ENCODE measurements at regions not wholly inside any gene's neighbourhood (a gene's known extent, or its start where the extent isn't known, plus 50 kb on each side); places are given as distances from the start of the nearest gene placed in this dataset.
"Not testable (repeated sequence)": the region's sequence is repeated elsewhere in the genome, so short reads cannot be mapped to it uniquely, and the experiment has no call there.

DNA sequence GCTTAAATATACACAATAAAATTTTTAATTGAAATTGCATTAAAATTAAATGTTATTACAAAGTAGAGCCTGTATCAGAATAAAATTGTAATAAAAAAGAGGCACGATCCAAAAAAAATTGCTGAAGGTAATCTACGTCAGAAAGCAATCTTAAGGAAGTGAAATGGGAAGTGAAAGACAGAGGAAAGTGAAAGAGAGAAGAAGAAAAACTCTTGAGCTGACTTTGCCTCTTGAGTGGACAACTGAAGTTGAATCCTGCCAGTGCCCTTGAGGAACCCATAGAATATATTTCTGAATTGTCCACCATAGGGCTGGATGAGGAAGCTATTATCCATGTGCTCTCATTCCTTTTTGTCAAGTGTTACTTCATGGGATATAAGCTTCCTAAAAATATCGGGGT lies 285.1 kb upstream of the STAC start:
- DNase-seq, result no peak

DNA sequence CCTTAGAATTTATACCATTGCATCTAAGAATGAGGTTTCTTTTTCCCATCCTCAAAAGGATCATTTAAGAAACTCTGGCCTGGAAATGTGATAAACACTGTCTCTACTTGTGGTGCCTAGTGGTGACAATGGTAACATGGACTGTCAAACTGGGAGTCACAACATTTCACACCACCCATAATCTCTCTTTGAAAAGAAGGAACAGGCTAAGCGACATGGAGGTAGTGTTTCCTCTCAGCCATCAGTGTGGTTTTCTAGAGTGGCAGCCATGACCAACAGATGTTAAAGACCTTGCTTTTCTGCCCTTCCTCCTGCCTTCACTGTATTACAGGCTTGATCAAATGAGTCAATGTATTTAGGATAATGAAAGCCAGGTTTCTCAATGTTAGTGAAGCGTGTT lies 283.1 kb upstream of the STAC start:
- no peak for DNase-seq

DNA sequence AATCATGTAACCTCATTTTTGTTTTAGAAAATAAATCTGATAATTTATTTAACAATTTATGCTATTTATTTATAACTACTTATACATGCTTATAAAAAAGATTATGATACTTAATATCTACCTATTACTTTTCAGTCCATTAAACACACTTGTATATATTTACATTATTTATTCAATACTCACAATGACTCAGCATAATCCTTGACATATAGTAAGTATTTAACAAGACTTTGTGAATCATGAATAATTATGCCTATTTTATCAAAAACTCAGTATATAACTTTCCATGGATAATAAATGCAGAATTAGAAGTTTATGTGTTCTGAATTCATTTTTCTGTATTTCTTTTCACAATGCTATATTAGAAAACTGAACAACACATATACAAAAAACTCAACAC lies 266.0 kb upstream of the STAC start:
- no peak for DNase-seq

DNA sequence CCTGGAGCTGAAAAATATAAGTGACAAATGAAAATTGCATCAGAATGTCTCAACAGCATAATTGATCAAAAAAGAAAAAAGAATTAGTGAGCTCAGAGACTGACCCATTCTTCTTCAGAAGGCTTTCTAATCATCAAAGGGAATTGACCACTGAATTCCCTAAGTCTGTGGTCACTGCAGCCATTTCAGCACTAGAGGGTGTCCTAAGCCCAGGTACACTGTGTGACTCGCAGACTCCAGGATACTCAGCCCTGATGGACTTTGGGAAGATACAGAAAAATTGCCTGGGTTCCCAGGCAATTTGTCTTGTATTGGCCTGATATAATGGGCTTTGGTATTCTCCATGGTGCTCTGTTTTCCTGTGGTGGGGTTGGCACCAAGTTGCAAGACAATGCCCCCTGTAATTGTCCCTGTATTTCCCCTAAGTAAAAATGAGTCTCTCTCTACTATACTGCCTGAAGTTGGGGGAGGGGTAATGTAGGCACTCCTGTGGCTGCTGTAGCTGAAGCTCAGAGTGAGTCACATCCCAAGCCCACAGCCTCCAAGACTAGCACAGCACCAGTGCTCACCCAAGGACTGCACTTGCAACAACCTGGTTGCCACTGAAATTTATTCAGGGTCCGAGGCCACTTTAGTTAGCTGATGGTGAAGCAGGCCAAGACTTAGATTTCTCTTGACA lies 256.0 kb upstream of the STAC start:
- no peak for DNase-seq

- DNase-seq, result no peak
Observed at GRCh38 chr3:36132214-36132613, 248.1 kb upstream of the STAC start.

DNA sequence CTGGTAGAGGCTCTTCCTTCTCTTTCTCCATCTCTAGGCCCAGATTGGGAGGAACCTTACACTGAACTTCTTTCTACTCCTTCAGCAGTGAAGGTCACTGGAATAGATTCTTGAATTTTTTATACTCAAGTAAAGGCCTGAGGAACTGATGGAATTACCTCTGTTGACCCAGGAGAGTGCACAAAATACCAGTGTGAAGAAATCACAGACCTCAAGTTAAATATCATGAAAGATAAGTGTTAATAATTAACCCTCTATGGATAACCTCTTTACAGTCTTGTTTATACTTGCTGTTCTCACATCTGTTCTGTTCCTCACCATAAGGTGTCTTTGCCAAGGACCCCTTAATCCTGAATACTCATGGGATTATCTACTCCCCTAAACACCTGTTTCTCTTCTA lies 244.4 kb upstream of the STAC start:
- no peak for DNase-seq

- no peak for DNase-seq
Observed at GRCh38 chr3:36142746-36143145, 237.6 kb upstream of the STAC start.

DNA sequence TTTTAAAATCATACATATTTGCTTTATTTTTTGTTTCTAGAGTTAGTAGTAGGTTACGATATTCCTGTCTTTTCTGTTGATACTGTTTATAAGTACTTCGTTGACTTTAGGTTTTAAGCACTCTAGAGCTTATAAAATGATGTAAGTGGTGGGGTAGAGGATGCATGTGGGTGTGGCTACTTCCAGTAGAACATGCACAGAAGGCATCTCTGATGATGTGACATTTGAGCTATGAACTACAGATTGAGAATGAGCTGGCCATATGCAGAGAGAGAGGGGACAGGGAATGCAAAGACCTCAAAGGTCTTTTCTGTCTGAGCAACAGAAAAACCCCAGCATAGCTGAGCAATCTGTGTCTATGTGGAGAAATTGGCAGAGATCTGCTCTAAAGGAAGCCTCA lies 233.9 kb upstream of the STAC start:
- no peak for DNase-seq

DNA sequence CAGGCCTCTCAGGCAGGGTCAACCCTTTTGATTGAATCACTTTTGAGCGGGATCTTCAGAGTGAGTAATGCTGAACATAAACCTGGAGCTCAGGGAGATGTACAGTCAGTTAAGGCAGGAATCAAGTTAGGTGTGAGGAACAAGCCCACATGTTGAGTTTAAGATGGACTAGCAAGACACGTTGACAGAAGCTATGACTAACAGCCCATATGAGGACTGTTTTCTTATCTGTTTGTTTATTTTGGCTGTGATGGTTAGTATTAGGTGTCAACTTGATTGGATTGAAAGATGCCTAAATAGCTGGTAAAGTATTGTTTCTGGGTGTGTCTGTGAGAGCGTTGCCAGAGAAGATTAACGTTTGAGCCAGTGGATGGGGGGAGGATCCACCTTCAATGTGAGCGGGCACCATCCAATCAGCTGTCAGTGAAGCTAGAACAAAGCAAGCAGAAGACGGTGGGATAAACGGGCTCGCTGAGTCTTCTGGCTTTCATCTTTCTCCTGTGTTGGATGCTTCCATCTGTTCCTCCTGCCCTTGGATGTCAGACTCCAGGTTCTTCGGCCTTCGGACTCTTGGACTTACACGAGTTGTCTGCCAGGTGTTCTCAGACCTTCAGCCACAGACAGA lies 232.3 kb upstream of the STAC start:
- DNase-seq, result no peak

DNA sequence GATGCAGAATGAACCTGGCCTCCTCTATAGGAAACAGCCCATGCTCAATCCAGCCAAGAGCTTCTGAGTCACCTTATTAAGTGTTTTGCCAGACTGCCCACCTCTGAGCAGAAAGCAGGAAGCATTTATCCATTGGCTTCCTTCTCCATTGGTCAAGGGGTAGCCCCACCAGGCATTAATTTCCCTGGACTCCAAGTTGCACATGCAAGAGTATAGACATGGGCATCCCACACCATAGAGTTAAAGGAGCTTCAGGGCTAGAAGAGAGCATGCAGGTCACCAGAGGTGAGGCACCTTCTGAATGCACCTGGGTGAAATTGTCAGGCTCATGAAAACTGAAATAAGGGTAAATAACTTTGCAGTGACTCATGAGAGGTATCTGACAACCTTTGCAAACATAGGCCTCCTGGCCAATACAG lies 230.8 kb upstream of the STAC start:
- no peak for DNase-seq

GRCh38 chr3:36155515-36155914 lies 224.8 kb upstream of the STAC start:
- no peak for DNase-seq

GRCh38 chr3:36164400-36164799 lies 215.9 kb upstream of the STAC start:
- no peak for DNase-seq

- DNase-seq, result no peak
Observed at GRCh38 chr3:36165509-36166290, 214.6 kb upstream of the STAC start.

DNA sequence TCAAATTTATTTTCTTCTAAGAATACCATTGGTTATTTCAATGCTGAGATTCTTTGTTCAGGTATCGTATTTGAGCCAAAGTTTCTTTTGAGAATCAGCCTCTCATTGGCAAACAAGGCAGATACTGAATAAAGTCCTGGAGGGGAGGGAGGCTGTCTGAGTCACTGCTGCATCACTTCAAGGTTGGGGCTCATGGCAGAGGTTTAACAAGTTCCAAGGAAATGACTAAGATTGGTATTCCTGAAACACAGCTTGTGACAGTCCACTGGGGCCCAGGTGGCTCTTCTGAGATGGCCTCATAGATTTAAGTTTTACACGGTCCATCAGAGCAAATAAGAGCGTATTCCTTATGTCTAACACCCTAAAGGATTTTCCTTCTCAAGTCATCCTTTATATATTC lies 213.8 kb upstream of the STAC start:
- no peak for DNase-seq

DNA sequence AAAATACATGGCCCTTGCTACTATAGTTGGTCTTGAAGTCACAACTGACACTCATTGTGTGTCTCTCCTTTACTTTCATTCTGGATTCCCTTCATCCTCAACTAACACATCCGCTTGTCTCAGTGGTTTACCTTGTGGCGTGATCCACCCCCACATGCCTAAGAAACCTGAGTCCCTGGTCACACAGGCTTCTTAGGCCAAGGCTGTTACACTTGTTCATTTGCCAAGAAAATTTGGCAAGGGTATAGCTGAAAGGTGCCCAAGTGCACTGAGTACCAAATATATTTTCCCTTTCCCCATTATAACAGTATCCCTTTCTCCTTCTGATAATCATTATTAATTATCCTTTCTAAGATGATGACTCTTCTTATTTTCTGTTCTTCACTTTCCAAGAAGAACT lies 207.6 kb upstream of the STAC start:
- no peak for DNase-seq

- no peak for DNase-seq
Observed at GRCh38 chr3:36175113-36175812, 205.0 kb upstream of the STAC start.

GRCh38 chr3:36175916-36176461 lies 204.3 kb upstream of the STAC start:
- DNase-seq, result no peak

DNA sequence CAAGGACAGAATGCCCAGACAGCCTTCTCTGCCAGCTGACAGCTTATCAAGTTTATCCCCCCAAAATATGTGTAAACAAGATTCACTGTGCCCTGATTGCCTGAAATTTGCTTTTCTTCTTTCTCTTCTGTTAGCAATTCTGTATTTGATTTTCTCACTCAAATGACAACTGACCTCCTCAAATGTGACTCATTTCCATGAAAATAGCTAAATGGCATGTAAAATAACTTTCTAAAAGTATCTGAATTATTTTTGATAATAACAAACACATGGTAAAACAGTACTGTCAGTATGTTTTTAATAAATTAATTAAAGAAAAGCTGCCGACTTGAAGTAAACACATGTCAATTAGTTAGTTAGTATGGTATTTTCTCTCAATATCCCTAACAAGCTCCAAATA lies 202.3 kb upstream of the STAC start:
- DNase-seq, result no peak

- no peak for DNase-seq
Observed at GRCh38 chr3:36182024-36182423, 198.3 kb upstream of the STAC start.

DNA sequence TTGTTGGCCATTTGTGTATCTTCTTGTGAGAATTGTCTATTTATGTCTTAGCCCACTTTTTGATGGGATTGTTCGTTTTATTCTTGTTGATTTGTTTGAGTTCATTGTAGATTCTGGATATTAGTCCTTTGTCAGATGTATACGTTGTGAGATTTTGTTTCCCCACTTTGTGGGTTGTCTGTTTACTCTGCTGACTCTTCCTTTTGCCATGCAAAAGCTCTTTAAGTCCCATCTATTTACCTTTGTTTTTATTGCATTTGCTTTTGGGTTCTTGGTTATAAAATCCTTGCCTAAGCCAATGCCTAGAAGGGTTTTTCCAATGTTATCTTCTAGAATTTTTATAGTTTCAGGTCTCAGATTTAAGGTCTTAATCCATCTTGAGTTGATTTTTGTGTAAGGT lies 193.1 kb upstream of the STAC start:
- not testable (repeated sequence) for DNase-seq

DNA sequence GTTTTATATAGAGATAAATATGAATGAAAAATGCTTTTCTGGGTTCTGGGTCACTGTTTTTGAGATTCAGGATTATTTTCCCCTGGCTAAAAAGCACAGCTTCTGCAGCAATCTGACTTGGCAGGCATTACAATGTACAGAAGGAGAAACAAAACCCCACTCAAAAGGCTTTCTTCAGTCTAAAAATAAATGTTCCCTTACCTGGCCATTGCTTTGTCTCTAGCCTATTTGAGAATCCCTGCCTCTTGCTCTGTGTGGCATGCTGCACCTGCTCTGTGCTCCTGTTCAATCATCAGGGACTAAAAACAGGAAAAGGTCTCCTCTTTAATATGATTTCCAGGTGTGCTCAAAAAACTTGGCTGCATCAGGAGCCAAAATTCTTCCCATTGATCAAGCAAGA lies 187.4 kb upstream of the STAC start:
- DNase-seq, result no peak

DNA sequence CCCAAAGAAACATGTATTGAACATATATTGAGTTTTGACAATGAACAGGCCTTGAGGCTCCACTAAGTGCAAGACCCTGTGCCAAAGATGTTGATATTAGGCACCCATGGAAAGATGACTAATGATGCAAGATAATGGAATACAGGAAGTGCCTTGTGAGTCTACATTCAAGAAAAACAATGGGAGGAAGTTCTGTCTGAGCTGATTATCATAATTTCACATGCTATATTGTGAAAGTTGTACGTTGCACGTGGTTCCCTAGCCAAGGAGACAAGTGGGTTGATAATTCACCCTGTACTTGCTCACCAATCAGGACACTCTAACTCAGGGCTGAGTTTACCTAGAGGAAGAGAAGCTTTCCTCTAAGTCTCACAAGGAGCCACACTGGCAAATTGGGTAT lies 186.9 kb upstream of the STAC start:
- DNase-seq, result no peak

- no peak for DNase-seq
Observed at GRCh38 chr3:36196058-36196457, 184.2 kb upstream of the STAC start.

Data from activated CD8-positive, alpha-beta memory T cell treated with anti-CD3 and anti-CD28 coated beads for 24 hours (primary cell).